NCI-H2196 (cell line): ENCODE measurements at regions not wholly inside any gene's neighbourhood (a gene's known extent, or its start where the extent isn't known, plus 50 kb on each side); places are given as distances from the start of the nearest gene placed in this dataset.

Experiments
- DNase-seq: peaks from one replicate; lab custom pipeline; 2025; ENCODE audit not compliant: unreplicated experiment; lab: John Stamatoyannopoulos, UW

DNA sequence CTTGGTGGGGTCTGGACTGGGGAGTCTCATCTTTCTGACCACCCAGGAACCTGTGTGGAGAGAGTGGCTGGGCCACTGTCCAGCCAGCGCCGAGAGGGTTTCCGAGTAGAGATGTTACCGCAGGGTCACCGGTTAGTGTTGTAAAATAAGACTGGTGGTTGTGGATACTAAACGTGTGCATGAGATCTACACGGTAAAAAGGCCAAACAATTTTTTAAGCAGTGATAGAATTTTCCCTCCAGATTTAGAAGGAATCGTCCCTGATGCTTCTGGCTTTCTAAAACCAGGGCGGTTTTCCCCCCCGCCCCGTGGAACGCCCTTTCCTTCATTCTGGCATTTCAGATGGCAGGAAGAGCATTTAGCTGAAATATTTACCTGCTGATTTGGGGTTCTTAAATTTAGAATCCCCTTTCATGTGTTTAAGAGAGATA is 72.6 kb upstream of the PPARA start:
- peak; percentile 45 for DNase-seq

DNA sequence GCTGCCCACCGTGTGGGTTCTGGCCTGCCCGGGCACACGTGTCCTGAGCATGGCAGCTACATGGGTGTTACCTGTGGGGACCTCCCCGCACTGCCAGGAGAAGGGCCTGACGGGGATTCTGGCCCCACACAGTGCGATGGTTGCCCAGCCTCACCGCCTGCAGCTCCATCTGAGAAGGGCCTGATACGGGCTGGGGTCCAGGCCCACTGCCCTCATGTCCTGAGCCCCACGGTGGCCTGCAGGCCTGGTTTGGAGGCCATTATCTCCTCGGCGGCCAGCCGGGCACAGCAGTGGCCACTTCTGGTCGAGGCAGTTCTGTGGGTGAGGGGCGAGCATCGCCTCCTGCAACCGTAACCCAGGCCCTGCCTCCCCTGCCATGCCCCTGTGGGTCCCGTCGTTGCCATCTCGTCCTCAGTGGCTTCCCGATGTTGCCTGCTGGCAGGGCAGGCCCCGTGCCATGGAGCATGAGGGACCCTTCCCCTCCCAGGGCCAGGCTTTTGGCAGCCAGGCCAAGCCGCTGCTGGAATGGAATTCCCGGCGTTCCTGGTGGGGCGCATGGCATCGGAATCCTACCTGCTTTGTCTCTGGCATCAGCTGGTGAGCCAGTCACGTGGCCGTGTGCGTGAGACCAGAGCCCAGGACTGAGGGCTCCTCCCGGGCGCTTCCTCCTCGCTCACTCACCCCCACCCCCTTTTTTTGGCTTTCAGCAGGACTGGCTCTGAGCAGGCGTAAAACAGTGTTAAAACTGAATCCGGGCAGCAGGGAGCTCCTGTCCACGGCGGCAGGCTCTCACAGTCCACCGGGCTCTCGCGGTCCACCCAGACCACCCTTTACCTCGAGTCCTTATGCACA is 71.9 kb upstream of the PPARA start:
- peak; percentile 78 for DNase-seq

DNA sequence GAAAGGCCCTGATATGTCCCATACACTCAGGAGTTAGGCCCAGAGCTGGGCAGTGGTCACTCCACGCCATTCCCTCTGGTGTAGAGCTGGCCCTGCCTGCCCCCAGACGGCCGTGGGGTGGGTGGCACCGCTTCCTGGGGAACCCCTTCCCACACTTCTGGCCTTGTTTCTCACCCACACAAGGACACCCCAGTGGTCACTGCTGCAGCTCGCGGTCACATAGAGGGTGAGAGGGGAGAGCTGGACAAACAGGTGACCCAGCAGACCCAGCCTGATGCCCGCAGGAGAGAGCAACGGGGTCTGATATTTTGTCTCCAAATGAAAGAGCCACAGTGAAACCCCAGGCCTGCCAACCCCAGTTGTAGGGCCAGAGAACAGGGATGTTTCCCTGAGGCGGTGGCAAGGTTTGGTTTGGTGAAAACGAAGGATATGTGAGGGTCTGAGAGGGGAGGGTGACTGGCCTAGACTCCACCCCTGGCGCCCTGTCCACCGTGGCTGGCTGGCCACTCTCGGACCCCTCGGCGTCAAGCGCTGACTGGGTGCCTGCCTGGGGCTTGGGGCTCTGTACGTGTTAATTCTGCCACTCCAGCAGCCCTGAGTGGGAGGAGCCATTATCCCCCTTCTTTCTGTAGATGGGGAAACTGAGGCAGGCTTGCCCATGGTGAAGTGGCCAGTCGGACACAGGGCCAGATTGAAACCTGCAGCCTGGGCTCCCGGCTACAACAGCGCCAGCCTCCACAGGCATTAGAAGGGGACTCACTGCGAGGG is 71.0 kb upstream of the PPARA start:
- no peak for DNase-seq

DNA sequence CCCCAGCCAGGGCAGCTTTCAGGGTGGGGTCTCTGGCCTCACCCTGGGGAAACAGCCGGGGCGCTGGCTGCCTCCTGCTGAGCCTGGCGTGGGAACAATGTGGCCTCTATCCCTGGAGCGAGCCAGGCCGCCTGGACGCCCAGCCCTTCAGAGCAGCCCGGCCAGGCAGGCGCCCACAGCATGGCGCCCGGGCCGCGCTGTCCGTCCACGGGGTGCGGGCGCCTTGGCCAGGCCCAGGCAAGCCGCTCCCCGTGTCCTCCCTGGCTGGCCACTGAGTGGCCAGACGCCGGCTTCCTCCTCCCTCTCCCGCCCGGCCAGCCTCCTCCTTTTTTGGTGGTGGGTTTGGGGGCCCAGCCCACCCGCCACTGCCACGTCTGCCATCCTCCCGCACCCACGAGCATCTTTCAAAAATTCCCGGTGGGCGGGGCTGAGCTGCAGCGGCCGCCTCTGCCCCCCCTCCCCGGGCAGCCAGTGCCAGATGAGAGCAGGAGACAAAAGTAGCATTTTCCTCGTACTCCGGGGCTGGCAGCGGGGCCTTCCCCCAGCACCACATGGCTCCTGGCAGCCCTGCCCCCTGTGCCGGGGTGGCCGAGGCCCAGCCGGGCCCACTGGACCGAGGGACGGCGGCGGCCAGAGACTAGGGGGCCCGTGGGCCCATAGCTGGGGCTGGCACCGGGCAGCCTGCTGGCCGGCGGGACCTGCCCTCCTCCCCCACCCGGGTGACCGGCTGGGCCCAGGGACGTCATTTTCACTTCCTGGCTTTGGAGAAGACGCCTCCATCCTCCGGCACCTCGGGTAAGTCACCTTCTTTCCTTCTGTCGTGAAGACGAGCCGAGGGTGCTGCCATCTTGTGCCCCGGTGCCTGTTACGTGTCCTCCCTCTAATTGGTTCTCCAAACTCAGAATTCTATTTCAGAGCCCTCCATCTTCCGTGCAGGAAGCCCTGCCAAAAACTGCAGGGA is 70.2 kb upstream of the PPARA start:
- DNase-seq = peak; percentile 76

DNA sequence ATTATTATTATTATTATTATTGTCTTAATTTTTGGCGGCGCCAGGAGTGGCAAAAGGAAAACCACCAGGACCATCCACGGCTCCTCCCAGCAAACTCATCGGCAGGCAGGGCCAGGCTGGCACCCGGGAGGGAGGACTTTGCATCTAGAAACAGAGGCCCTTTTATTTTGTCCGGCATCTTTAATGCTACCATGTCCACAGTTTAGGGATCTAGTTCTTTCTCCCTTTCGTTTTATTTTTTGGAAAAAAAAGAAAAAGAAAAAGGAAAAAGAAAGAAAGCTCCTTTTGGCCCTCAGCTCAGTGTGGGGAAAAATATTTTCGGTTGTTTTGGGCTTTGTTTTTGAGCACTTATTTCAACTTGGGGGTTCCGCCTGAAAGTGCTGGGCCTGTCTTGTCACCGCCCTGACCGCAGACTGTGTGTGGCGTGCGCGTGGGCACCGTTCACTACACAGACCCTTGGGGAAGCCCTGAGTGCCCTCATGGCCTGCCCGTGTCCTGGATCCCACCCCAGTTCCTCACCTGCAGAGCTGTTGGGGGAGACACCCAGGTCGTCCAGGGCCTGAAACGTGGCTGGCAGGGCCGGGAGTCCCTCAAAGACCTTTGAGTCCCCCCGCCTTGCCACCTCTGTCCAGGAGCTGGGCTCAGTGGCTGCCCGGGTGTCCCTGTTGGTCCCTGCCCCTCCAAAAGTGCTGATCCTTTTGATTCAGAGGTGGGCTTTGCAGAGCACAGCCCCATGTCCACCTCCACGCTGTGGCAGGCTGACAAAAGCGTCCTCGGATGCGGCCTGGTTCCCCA is 69.1 kb upstream of the PPARA start:
- no peak for DNase-seq

DNA sequence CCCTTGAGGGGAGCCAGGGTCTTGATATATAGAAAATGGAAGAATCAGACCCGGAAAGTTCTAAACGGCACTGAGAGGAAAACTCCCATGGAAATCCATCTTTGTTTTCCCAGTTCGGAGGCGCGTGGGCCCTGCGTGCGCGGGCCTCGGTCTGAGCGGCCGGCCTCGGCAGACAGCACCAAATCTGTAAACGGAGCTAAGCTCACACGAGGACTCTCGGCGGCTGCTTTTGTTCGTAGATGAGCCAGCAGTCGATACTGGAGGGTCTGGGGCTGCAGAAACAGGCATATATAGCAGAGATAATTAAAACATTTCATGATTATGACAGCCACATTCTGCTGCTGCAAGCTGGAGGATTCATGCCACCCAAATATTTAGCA is 68.5 kb upstream of the PPARA start:
- no peak for DNase-seq

DNA sequence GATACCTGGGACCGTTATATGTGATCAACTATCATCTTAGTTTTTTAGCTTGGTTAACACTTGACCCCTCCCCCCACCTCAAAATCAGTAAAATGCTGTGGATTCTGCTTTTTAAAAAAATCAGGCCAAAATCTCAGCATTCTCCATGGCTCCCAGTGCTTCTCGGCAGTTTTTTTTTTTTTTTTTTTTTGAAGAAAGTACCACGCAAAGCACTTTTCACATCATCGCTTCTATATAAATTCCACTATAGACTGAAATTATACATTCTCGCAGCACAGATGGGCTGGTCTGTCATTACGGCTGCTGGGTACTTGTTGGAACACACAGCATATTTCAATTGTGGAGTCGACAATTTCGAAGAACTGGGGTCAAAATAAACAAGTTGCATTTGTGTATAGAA is 67.7 kb upstream of the PPARA start:
- DNase-seq = no peak

DNA sequence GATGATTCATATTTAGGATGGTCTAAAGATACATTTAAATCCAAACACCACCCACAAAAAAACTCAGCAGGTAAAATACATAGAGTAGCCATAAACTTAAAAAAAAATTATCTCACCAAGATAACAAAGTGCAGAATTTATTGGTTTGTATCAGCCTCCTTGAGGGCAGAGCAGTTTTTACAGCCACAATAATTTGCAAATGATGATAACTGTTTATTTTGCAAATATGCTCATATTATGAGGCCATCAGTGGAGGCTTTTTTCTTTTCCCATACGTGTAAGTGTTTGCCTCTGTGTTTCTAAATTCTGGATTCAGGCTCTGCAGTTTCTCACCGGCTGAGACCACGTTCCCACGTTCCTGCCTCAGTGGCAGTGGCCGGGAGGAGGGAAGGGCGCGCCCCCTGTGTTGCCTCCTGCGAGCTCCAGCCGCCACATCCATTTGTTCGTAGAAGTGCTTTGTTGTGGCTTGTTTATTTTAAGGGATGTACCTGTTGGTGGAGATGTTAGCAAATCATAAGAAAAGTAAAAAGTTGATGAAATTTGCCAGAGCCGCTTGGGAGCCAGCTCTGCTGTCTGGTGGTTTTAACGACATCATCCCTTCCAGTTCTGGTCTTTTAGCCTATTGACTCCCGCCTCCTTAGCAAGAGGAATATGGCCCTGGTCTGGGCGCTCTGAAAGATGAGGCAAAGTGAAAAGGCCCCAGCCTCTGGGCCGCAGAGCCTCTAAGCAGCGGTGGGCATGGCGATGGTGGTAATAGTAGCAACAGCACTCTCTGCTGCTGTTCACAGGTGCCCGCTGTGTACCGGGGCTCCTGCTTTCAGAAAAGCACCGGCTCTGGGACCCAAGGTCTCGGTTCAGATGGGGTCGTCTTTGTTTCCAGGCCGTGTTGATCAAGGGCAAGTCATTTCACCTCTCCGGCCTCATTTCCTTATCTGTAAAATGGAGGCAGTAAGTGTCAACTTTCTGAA is 66.7 kb upstream of the PPARA start:
- DNase-seq = no peak

DNA sequence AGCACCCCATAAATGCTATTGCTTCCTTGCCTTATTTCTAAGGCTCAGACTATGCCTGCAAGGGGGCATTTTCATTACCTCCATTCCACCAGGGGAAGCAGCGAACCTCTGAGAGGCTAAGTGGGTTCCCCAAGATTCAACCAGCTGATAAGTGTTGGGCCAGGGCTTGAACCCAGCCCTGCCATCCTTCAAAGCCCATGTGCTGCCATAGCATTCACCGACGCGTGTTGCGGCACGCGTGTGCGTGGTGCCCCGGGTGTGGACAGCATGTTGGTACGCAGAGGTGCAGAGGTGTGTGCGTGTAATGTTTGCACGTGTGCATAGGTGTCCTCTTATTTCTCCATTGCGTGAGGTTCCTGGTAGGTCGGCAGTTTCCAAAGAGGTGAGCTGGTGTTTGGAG is 66.0 kb upstream of the PPARA start:
- DNase-seq = no peak

DNA sequence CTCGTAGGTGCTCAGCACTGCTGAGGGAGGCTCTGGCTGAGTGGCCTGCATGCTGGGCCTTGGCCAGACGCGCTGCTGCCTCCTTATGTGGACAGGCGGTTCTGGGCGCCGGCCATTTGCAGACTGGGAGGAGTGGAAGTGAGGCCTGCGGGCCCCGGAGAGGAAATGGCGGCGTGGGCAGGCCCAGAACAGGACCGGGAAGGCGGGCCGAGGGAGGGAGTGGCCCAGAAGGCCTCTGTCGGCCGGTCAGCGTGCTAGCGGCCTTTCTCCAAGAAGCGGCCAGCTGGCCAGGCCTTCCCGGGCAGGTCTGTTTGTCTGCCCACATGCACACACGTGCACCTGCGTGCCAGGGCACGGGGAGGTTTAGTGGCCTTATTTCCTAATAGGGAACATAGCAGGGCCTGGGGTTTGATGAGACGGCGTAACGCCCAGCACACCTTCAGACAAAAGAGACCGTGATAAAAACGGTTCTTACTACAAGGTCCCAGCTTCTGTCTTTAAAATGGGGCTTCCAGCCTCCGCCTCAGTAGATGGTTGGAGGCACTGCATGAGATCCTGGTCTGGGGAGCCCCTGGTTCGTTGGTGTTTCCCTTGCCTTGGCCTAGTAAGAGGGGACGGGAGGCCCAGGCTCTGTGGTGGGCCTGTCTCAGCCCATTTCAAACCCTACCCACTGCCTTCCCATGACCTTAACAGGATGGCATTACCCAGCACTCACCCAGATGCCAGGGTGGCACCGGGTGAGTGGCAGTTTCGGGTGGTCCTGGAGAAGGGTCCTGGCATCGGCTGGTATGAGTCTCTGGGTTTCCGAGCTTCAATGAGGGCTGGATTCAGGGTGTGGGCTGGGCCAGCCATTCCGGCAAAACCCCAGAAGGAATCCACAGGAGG is 65.1 kb upstream of the PPARA start:
- DNase-seq = peak; percentile 86

DNA sequence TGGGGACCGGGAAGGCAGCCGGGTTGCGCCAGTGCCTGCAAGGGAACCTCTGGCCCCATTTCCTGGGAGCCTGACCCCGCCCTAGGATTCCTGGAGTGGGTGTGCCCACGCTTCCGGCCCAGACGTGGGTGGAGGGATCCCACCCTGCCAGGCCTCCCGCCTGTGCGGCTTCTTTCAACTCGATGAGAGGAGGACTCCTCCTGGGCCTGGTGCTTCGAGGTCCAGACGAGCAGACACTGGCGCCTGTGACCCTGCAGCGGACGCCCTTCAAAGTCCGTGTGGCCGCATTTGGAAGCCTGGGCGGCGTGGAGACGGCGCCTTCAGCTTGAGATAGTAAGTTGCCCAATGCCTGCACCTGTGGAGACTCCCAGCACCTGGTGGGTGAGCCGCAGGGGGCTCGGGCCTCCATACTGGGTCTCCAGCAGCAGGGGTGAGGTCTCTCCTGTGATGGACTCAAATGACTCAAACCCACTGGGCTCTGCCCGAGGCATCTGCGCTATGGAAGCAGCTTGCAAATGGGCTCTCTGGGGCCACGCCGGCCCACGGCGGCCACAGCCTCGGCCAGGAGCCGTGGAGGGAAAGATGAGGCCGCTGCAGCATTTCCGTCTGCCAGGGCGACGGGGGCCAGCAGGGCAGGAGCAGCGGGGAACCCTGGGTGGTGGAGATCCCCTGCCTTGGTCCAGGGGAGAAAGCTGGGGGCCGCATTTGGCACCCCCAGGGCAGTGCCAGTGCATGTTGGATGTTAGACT is 64.3 kb upstream of the PPARA start:
- DNase-seq = no peak

DNA sequence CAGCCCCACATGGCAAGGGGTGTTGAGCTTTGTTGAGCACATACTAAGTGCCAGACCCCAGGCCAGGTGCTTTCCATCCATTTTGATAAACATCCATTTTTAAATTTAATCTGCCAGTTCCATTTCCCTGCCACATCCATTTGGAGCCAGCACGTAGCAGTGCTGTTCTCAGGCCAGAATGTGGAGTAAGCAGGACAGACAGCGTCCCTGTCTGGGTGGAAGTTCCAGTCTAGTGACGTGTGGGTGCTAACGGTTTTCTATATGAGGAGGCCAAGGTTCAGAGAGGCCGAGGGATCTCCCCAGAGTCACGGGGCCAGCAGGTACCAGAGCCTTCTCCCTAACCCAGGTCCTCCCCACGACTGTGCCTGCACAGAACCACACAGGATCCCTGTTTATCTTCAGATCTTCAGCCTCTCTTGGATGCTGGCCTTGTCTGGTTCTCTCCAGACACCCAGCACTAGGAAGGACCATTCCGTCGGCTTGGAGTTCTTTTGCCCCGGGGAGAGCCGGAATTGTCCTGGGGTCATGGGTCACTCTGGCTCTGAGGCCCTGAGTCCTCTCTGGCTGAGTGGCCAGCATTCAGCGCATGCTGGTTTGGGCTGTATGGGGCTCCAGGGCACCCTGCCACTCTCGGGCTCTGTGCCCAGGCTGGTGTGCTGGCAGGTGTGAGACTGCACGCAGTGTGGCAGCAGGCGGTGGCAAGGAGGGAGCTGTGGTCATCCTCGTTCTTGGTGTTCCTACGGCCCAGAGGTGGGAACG is 63.6 kb upstream of the PPARA start:
- no peak for DNase-seq

DNA sequence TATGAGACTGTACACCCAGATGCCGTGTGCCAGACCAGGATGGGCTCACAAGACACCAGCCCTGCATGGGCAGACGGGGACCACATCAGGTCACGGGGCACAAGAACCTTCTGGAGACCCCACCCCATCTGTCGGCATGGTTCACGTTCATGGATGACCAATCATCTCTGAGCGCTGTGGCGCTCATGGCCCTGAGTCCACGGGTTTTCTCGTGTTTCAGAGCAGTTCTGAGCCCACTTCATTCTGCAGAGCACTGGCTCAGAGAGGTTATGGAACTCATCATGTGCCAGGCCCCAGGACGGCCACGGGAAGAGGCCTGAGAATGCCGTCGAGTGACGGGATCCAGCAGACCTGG is 63.0 kb upstream of the PPARA start:
- no peak for DNase-seq

DNA sequence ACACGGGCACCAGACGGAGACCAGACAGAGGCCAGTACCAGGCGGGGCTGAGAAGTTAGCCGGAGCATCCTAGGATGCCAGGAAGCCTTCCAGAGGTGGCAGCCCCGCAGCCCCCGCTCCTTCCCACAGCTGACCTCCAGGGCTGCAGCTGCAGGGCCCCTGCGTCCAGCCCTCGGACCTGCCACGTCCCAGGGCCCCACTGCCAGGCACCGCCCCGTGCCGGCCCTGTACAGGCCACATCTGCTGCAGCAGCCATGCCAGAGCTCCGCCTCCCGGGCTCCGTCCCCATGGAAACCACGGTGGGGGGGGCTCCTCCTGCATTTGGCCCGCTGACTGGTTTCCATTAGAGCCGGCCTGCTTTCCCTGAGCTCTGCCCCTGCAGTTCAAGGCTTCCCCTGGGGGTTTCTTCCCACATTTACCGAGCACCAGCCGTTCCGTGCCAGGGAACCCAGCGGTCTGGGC is 62.5 kb upstream of the PPARA start:
- peak; percentile 83 for DNase-seq

DNA sequence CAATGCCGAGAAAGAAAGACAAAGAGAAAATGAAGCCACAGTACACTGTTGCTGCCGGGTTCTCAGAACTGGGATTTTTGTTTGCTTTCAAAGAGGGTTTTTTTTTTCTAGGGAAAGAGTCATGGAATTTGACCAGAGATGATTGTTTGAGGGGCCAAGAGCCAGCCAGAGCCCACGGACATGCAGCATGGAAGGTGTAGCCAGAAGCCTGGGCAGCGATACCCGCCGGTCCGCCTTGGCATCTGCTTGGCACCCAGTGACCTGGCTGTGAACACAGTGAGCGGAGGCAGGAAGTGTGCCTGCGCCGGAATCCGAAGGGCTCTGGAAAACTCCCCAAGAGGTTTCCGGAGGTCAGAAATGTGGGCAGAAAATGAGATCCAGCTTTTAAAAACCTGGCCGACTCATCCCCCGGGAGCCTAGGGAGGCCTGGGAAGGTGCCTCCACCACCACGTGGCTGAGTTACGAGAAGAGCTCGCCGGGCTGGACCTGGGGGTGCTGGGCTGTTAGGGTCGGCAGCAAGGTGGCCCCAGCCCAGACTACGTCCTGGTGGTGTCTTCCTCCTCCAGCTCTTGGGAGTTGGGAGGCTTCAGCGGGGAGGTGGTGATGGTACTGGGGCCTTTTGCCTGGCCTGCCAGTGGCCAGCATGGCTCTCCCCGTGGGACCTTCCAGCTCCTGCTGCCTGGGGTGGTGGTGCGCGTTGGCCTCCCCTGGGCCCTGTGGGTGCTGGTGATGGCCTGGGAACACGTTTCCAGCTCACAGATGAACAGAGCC is 61.6 kb upstream of the PPARA start:
- DNase-seq = no peak

DNA sequence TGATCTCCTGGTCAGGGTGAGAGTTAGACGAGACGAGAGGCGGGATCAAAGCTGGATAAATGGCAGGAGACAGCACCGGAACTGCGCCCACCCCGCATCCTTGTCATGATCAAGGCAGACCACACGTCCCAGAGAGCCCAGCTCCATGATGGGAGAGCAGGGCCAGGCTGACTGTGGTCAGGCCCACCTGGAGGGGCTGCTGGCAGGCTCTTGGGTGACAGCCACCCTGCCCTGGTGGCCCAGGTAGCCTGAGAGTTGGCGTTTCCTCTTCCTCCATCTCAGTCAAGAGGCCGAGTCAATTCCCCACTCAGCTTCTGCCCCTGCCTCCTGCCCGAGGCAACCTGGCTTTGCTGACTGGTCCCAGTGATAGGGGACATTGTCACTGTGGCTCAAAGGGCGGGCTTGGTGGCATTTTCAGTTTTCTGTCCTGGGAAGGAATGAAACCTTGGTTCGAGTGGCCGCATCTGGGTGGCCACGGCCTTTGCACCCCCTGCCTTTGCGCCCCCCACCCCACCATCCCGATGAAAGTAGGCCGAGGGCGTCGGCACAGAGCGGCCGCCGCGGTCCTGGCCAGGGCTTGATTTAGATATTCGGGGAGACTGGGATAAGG is 60.8 kb upstream of the PPARA start:
- no peak for DNase-seq
